Brain pericyte (primary cell): ENCODE measurements at regions not wholly inside any gene's neighbourhood (a gene's known extent, or its start where the extent isn't known, plus 50 kb on each side); places are given as distances from the start of the nearest gene placed in this dataset.

ENCODE experiments used
- DNase-seq: peaks from one replicate; pipeline ENCODE4 v3.0.0-alpha.2; 2012; ENCODE audit warnings: low read depth, low spot score

- DNase-seq = peak; percentile 51
These were observed 203.7 kb downstream of the ABHD5 start for GRCh38 chr3:43894176-43895049.

DNA sequence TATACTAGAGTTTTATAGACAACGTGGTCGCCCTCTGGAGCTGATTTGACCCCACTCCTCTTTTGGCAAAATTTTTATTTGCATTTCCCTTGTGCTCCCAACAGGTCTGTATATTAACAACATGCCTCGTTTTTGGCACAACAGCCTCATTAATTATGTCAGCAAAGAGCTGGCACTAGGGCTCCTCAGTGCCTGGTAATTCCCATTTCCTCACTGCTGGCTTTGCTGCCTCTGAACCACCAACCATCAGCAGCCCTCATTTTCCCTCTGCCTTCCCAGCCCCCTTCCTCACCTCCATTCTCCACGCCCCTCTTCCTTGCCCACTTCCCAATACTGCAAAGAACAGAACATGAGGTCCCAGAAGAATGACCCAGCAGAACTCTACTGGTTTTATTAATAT lies 204.8 kb downstream of the ABHD5 start:
- no peak for DNase-seq

- no peak for DNase-seq
These were observed 211.7 kb downstream of the ABHD5 start for GRCh38 chr3:43902415-43902814.

- no peak for DNase-seq
These were observed 214.4 kb downstream of the ABHD5 start for GRCh38 chr3:43905157-43905556.

- no peak for DNase-seq
These were observed 216.2 kb downstream of the ABHD5 start for GRCh38 chr3:43906849-43907507.

- DNase-seq = no peak
These were observed 216.7 kb downstream of the ABHD5 start for GRCh38 chr3:43907508-43907858.

DNA sequence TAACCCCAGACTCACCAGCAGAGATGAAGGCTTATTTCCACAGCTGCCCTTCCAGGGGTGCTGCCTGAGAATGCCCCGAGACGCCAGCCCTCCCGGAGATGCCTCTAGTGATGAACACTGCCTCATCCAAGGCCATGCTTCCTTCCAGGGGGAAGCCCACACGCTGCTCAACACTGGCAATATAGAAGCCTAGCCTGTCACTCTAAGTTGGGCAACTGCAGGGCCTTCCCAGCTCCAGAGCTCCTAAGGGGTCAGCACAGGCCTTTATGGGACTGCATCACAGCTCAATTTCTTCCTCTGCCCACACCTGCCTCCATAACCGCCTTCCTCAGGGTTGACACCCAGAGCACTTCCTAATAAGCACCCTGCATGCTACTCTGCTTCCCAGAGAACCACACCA lies 217.7 kb downstream of the ABHD5 start:
- no peak for DNase-seq

DNA sequence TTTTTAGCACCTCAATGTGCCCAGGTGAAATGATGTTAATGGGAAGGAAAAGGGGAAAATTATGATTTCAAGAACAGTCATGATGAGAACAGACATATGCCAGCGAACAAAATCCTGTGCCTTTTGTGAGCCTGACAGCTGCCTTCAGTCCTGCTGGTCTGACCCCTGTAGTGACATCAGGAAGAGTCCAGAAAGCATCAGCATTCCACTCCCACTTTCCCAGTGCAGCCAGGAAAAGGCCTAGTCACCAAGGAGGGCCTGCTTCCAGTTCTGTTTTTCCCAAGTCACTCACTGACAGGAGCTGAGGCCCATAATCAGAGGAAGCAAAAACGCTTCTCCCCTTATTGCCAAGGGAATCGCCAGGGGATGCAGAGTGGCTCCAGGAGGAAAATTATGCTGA lies 218.4 kb downstream of the ABHD5 start:
- no peak for DNase-seq

GRCh38 chr3:43910750-43911149 lies 220.0 kb downstream of the ABHD5 start:
- DNase-seq = no peak

DNA sequence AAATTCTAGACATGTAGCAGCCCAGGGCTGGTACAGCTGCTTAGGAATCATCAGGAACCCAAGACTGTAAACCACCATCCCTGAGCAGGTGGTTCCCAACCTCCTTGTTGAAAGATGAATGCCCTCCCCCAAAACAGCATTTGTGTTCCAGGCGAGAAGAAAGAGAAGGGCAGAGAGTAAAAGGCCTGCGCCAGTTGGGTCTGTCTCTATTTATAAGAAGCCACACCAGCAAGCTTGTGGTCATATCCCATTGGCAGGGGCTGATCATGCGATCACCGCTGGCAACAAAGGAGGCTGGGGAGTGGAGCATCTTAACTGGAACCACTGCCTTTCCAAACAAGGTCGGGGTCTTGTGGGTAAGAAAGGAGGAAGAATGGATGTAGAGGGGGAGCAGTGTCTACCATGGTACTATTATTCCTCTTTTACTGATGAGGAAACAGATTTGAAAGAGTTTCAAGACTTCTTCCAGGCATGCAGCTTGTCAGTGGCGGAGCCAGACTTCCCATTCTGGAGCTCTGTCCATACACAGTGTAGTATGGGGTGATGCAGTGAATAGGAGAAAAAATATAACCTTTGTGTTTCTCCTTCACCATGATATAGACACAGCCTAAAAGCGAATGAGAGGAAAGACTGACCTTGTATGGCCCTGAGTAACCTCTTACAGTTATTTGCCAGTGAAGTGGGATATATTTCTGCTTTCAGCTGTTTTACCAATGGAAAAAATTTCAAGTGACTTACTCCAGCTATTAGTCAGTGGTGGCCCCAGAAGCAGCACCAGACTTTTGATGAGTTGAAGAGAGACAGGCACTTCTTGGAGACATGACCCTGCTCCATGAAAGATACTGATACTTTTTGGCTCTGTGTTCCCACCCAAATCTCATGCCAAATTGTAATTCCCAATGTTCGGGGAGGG lies 222.6 kb downstream of the ABHD5 start:
- no peak for DNase-seq

- no peak for DNase-seq
These were observed 223.5 kb downstream of the ABHD5 start for GRCh38 chr3:43914269-43914668.

GRCh38 chr3:43915546-43915945 lies 224.8 kb downstream of the ABHD5 start:
- no peak for DNase-seq

DNA sequence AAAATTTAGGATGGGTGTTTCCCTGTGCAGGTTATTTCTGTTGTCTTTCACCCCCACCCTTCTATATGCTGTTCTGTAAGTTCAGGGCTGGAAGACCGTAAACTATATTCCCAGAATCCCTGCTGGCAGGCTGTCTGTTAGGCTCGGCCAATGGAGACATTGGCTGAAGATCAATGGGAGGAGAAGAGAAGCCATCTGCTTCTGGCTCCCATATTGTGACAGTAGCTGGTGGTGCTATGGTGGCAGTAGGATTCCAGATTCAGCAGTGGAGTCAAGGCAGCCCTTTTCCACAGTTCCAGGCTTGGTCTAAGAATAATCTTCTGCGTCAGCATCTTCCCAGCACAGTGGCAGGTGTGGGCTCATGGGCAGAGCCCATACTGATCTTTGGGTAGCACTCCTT lies 226.6 kb downstream of the ABHD5 start:
- DNase-seq = no peak

DNA sequence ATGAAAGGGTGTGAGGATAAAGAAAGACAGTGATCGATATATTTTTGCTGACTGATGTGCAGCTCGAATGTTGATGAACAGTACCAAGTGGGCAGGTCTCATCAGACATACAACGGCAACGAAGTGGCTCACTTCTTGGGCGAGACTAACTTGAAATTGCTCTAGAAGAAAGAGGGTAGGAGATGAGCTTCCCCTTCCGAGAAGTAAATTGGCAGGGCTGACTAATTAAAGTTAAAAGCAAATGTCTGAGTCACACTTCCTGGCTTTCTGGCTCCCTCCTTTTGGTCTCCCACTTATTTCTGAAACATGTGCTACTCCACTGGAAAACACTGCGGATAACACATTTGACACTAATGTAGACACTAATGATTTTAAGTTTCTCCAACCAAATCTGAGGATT lies 228.3 kb downstream of the ABHD5 start:
- DNase-seq = no peak

- no peak for DNase-seq
These were observed 230.4 kb downstream of the ABHD5 start for GRCh38 chr3:43921056-43921648.

DNA sequence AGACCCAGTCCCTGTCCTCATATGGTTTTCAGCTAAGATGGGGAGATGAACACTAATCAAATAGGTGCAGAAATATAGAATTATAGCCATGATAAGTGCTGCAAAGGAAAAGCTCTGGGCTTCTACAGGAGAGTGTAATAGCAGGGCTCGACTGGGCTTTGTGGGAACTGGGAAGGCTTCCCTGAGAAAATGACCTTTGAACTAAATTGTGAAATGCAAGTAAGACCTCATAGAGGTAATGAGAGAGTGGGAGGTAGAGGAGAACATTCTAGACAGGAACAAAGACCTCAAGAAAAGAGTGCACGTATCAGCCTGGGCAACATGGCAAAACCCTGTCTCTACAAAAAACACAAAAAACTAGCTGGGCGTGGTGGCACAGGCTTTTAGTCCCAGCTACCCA lies 231.6 kb downstream of the ABHD5 start:
- no peak for DNase-seq

DNA sequence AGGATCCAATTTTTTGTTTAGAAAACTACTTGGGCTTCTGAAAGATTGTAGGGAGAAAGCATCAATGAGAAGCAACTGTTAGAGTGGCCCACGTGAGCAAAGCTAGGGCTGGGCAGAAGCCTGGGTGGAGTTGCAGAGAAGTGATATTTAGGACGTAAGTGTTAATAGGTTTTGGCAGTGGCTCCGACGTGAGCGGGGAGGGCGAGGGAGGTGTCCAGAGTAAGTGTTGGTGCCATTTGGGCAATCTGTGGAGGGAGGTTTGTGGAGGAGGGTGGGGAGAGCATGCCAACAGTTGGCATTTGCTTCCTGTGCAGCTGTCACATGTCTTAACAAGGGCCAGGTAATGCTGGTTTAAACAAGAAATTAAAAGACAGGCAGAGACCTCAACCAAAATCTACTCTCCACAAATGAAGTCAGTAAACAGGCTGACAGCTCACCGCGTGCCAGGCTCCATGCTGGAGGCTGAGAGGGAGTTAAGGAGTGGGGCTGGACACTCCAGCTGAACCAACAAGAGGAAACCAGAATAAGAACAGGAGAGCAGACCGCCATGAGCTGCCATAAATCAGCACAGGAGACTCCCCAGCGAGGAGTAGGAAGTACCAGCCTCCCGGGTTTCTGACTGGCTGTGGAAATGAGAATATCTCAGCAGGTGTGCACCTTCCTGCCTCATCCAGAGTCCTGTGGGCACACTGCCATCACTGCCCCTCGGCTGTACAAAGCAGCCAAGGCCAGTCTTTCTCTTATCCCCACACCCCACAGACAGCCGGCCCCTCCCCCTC lies 232.6 kb downstream of the ABHD5 start:
- DNase-seq = no peak

- no peak for DNase-seq
These were observed 235.3 kb downstream of the ABHD5 start for GRCh38 chr3:43926055-43926454.

DNA sequence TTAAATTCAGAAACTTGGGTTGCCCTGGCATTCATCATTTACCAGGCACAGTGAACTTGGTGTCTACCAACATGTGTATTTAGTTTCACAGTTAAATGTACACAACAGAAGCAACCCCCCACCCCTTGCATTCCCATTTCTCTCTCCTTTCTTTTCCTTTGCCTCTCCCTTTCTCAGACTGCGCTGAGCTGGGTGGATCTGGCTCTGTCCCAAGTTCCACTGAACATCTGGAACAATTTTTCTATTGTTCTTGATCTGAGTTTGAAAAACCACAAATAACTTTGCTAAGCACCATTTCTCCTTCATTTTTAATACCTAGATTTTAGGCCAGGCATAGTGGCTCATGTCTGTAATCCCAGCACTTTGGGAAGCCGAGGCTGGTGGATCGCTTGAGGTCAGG lies 242.2 kb downstream of the ABHD5 start:
- DNase-seq = no peak

- no peak for DNase-seq
These were observed 257.3 kb downstream of the ABHD5 start for GRCh38 chr3:43948013-43948412.

- no peak for DNase-seq
These were observed 258.9 kb downstream of the ABHD5 start for GRCh38 chr3:43949594-43949993.
